ENCODE measurements at regions not wholly inside any gene's neighbourhood (a gene's known extent, or its start where the extent isn't known, plus 50 kb on each side); places are given as distances from the start of the nearest gene placed in this dataset.
"Not testable (repeated sequence)": the region's sequence is repeated elsewhere in the genome, so short reads cannot be mapped to it uniquely, and the experiment has no call there.

DNA sequence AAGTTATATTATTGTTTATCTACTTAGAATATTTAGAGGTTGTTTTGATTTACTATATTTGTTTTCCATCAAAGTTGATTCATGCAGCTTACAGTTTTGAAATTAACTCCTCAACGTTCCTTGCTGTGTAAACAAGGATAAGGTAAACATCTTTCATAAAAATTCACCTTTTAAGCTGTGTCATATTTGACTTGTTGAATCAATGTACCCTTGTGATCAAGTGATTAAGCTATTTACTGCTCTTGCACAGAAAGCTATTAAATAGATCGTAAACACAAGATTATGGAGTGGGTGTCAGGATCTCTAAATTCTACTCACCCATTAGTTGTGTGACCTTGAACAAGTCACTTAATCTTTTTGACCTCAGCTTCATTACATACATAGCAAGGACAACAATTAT, 2054.0 kb upstream of the NUDT12 start:
- H3K27me3 Mint-ChIP-seq, result no peaks in the 10 kb centered on the region
- no peak overlapping the region for H3K27ac Mint-ChIP-seq
- H3K4me3 Mint-ChIP-seq, result no peak overlapping the region
- no peaks in the 10 kb centered on the region for H3K4me1 Mint-ChIP-seq (ENCODE audit: low read depth)
- intact Hi-C loops (cut with micrococcal nuclease), result no loop called here
- H3K9me3 Mint-ChIP-seq, result no peaks in the 10 kb centered on the region
- no peaks in the 10 kb centered on the region for H3K36me3 Mint-ChIP-seq (ENCODE audit: low read depth)

- H3K4me3 Mint-ChIP-seq; intact Hi-C loops (cut with micrococcal nuclease); H3K4me1 Mint-ChIP-seq (ENCODE audit: low read depth); H3K27ac Mint-ChIP-seq; H3K27me3 Mint-ChIP-seq; H3K36me3 Mint-ChIP-seq (ENCODE audit: low read depth): not testable (repeated sequence)
- peaks cover 70% of the 10 kb centered on the region for H3K9me3 Mint-ChIP-seq
Observed at GRCh38 chr5:105602406-105602805, 2039.8 kb upstream of the NUDT12 start.

DNA sequence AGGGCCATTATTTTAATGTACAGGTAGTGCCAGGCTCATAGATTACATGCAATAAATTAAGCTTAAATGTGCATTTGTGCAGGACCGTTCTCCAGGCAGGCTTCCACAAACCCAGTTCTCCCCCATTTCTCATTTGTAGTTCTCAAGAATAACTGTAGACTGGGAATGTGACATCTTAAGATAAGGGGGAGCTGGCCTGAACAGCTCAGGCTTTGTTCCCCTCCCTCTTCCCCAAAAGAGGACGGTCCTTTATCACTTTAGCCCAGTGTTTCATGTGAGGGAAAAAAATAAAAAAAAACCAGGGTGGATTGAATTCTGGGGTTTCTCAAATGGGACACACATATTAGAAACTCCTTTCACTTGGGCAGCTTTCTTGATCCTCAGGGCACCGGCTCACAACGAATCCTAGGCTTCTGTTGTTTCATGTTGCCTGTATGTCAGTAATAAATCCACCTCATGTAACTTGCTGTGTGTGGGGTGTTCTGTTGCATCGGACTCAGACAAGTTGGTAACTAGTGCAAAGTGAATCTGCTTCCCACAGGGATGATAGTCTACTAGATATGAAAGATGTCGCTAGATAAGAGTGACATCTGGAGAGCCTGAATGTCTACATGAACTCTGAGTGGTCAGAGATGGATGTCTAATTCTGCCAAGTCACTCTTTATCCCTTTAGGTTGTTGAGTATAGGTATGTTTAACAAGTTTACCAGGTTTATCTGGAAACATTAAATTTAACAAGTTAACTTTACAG, 2030.6 kb upstream of the NUDT12 start:
- H3K27ac Mint-ChIP-seq, result no peak overlapping the region
- H3K36me3 Mint-ChIP-seq (ENCODE audit: low read depth), result no peaks in the 10 kb centered on the region
- no peak overlapping the region for H3K4me3 Mint-ChIP-seq
- peaks cover 4% of the 10 kb centered on the region for H3K9me3 Mint-ChIP-seq
- intact Hi-C loops (cut with micrococcal nuclease), result no loop called here
- no peaks in the 10 kb centered on the region for H3K27me3 Mint-ChIP-seq
- no peaks in the 10 kb centered on the region for H3K4me1 Mint-ChIP-seq (ENCODE audit: low read depth)

DNA sequence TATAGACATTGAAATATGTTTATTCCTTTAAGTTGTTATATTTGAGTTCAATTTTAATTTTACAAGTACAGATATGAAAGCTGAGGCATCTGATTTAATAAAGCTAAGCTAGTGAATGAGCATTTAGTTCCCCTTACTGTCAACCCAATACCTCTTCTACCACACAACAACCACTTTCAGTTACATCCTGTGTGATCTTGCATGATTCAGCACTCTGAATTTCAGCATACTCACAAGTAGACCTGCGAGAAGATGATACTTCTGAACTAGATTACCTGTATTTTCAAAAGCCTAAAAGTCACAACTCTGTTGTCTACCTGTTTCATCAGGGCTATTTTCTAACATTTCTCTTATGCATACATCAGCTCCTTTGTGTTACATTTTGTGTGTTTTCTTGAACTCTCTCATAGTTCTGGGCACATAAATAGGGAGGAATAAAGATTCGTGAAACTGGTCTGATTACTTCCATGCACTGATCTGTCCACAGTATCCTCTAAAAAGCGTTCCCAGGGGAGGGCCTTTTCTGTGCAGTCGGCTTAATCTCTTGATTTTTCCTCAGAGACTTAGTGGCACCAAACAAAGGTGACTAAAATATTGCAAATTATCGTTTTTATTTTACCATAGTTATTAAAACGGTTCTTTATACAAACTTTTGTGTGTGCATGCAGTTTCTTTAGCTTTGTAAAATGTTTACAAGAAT, 2025.5 kb upstream of the NUDT12 start:
- H3K27ac Mint-ChIP-seq, result no peak overlapping the region
- intact Hi-C loops (cut with micrococcal nuclease), result no loop called here
- peaks cover 2% of the 10 kb centered on the region for H3K9me3 Mint-ChIP-seq
- no peaks in the 10 kb centered on the region for H3K27me3 Mint-ChIP-seq
- no peaks in the 10 kb centered on the region for H3K4me1 Mint-ChIP-seq (ENCODE audit: low read depth)
- H3K36me3 Mint-ChIP-seq (ENCODE audit: low read depth), result no peaks in the 10 kb centered on the region
- no peak overlapping the region for H3K4me3 Mint-ChIP-seq

- Mint-ChIP-seq H3K27ac (no peak overlapping the region), H3K4me1 (ENCODE audit: low read depth) (no peaks in the 10 kb centered on the region), H3K36me3 (ENCODE audit: low read depth) (no peaks in the 10 kb centered on the region), H3K27me3 (no peaks in the 10 kb centered on the region), H3K9me3 (peaks cover 46% of the 10 kb centered on the region), H3K4me3 (no peak overlapping the region)
- intact Hi-C loops (cut with micrococcal nuclease), result no loop called here
Observed at GRCh38 chr5:105581988-105582690, 2019.5 kb upstream of the NUDT12 start.

GRCh38 chr5:105573575-105573974, 2011.0 kb upstream of the NUDT12 start:
- Mint-ChIP-seq H3K4me3 (no peak overlapping the region), H3K4me1 (ENCODE audit: low read depth) (no peaks in the 10 kb centered on the region), H3K9me3 (peaks cover 16% of the 10 kb centered on the region), H3K27me3 (no peaks in the 10 kb centered on the region), H3K27ac (no peak overlapping the region), H3K36me3 (ENCODE audit: low read depth) (no peaks in the 10 kb centered on the region)
- intact Hi-C loops (cut with micrococcal nuclease), result no loop called here

- Mint-ChIP-seq H3K36me3 (ENCODE audit: low read depth) (no peaks in the 10 kb centered on the region), H3K4me3 (no peak overlapping the region), H3K27ac (no peak overlapping the region), H3K9me3 (peaks cover 9% of the 10 kb centered on the region), H3K27me3 (no peaks in the 10 kb centered on the region), H3K4me1 (ENCODE audit: low read depth) (no peaks in the 10 kb centered on the region)
- intact Hi-C loops (cut with micrococcal nuclease), result no loop called here
Observed at GRCh38 chr5:105565531-105565930, 2002.9 kb upstream of the NUDT12 start.

DNA sequence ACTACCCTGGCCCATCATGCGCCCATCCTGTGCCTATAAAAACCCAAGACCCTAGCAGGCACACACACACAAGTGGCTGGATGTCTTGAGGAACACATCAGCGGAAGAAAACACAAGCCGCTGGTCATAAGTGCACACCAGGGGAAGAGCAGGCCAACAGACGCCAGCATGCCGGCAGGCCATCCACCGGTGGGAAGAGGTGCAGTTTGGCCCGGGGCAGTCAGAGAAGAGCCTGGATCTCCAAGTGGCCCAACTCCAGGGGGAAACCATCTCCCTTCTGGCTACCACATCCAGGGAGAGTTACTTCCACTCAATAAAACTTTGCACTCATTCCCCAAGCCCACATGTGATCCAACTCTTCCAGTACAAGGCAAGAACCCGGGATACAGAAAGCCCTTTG, 2001.3 kb upstream of the NUDT12 start:
- intact Hi-C loops (cut with micrococcal nuclease), result no loop called here
- Mint-ChIP-seq H3K36me3 (ENCODE audit: low read depth) (no peaks in the 10 kb centered on the region), H3K27ac (no peak overlapping the region), H3K4me1 (ENCODE audit: low read depth) (no peaks in the 10 kb centered on the region), H3K27me3 (no peaks in the 10 kb centered on the region), H3K4me3 (no peak overlapping the region), H3K9me3 (peaks cover 9% of the 10 kb centered on the region)

GRCh38 chr5:105554568-105555169, 1992.1 kb upstream of the NUDT12 start:
- Mint-ChIP-seq H3K27me3 (no peaks in the 10 kb centered on the region), H3K36me3 (ENCODE audit: low read depth) (no peaks in the 10 kb centered on the region), H3K9me3 (no peaks in the 10 kb centered on the region), H3K27ac (no peak overlapping the region), H3K4me3 (no peak overlapping the region), H3K4me1 (ENCODE audit: low read depth) (no peaks in the 10 kb centered on the region)
- intact Hi-C loops (cut with micrococcal nuclease), result no loop called here

GRCh38 chr5:105544300-105544699, 1981.7 kb upstream of the NUDT12 start:
- Mint-ChIP-seq H3K9me3 (peaks cover 18% of the 10 kb centered on the region), H3K4me1 (ENCODE audit: low read depth) (no peaks in the 10 kb centered on the region), H3K4me3 (no peak overlapping the region), H3K27ac (no peak overlapping the region), H3K27me3 (no peaks in the 10 kb centered on the region), H3K36me3 (ENCODE audit: low read depth) (no peaks in the 10 kb centered on the region)
- intact Hi-C loops (cut with micrococcal nuclease), result no loop called here

- intact Hi-C loops (cut with micrococcal nuclease), result no loop called here
- Mint-ChIP-seq H3K27me3 (no peaks in the 10 kb centered on the region), H3K9me3 (no peaks in the 10 kb centered on the region), H3K27ac (no peak overlapping the region), H3K4me1 (ENCODE audit: low read depth) (no peaks in the 10 kb centered on the region), H3K36me3 (ENCODE audit: low read depth) (no peaks in the 10 kb centered on the region), H3K4me3 (no peak overlapping the region)
Observed at GRCh38 chr5:105536675-105537074, 1974.1 kb upstream of the NUDT12 start.

GRCh38 chr5:105530716-105531261, 1968.2 kb upstream of the NUDT12 start:
- no peak overlapping the region for H3K27ac Mint-ChIP-seq
- H3K36me3 Mint-ChIP-seq (ENCODE audit: low read depth), result no peaks in the 10 kb centered on the region
- no peaks in the 10 kb centered on the region for H3K4me1 Mint-ChIP-seq (ENCODE audit: low read depth)
- peaks cover 30% of the 10 kb centered on the region for H3K9me3 Mint-ChIP-seq
- intact Hi-C loops (cut with micrococcal nuclease), result no loop called here
- no peak overlapping the region for H3K4me3 Mint-ChIP-seq
- H3K27me3 Mint-ChIP-seq, result no peaks in the 10 kb centered on the region

DNA sequence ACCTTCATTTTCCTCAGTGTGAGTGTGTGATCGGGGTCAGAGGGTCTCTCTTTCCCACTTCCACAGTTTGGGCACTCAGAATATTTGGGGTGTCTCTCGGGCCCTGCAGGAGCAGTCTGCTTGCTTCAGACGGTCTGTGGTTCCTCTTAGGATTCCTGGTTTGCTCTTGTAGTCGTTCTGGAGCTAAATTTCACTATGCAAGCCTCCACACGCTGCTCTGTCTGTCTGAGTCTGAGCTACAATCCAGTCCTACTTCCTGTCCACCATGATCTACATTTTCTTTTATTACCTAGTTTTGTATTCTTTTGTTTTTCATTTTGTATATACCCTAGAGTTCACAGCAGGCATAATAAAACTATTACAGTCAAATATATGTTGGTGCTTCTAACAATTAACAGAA, 1967.3 kb upstream of the NUDT12 start:
- intact Hi-C loops (cut with micrococcal nuclease), result no loop called here

DNA sequence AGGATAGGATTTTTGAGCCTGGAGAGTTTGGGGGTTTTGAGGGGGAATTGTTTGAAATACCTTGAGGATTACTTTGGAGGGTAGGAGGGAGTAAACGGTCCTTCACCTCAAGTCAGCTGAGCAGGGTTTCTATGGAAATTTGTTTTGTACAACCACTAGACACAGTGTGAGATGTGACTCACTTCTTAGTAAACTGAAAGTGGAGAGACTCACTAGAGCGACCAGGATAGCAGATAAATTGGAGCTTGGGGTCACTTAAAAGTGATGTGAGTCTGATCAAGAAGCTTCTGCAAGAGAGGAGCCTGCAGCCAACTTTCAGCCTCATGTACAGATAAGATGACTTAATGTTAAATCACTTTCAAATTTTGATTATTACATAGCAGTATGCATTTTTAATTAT, 1945.9 kb upstream of the NUDT12 start:
- intact Hi-C loops (cut with micrococcal nuclease), result no loop called here
- Mint-ChIP-seq H3K27ac (no peak overlapping the region), H3K4me3 (no peak overlapping the region), H3K27me3 (no peaks in the 10 kb centered on the region), H3K9me3 (no peaks in the 10 kb centered on the region), H3K4me1 (ENCODE audit: low read depth) (no peaks in the 10 kb centered on the region), H3K36me3 (ENCODE audit: low read depth) (no peaks in the 10 kb centered on the region)

More for the DNA sequence above, 1967.3 kb upstream of the NUDT12 start:
- Mint-ChIP-seq H3K4me3 (no peak overlapping the region), H3K27ac (no peak overlapping the region), H3K4me1 (ENCODE audit: low read depth) (no peaks in the 10 kb centered on the region), H3K9me3 (peaks cover 31% of the 10 kb centered on the region), H3K27me3 (no peaks in the 10 kb centered on the region), H3K36me3 (ENCODE audit: low read depth) (no peaks in the 10 kb centered on the region)
